GM12892 (cell line): ENCODE measurements at regions not wholly inside any gene's neighbourhood (a gene's known extent, or its start where the extent isn't known, plus 50 kb on each side); places are given as distances from the start of the nearest gene placed in this dataset.
"Not testable (repeated sequence)": the region's sequence is repeated elsewhere in the genome, so short reads cannot be mapped to it uniquely, and the experiment has no call there.

Source experiments
- DNase-seq: peaks from one replicate; pipeline ENCODE4 v3.0.0; 2011; ENCODE audit not compliant: insufficient read length
- FAIRE-seq: peaks from 2 replicates; lab custom pipeline; 2011; peaks lifted over from hg19 to GRCh38; lab: Jason Lieb, UNC
- POLR2A ChIP-seq: IDR thresholded peaks from 2 replicates; pipeline ENCODE4 v1.6.1; 2011; ENCODE audit warnings: low read depth, low read length, control low read depth
- POLR2AphosphoS5 ChIP-seq: IDR thresholded peaks from 2 replicates; pipeline ENCODE4 v1.6.1; 2011; ENCODE audit warnings: low read depth, low read length, control low read depth
- TAF1 ChIP-seq: IDR thresholded peaks from 2 replicates; pipeline ENCODE4 v1.6.1; 2011; ENCODE audit warnings: low read depth, mild to moderate bottlenecking, control low read depth, low read length, borderline replicate concordance

DNA sequence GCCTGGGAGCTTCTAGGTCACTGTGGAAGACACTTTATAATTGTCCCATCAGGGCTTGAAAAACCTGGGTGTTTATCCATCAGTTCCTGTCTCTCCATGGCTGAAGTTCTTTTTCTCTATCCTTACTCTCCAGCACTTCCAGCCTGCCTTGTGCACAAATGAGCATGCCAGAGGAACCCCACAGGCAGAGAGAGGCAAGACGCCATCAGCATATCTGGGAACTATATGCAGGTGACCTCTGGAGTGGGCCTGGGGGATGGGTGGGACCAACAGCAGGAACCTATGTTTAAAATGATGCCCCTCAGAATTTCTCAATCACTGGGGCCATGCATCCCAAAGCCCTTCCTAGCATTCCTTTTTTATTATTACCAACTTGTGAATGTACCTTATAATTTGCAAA is 156.2 kb upstream of the PARD3B start:
- FAIRE-seq (no peak), DNase-seq (no peak)
- TF ChIP-seq TAF1: no peak
- TF ChIP-seq POLR2A: no peak
- no peak for TF ChIP-seq POLR2AphosphoS5

DNA sequence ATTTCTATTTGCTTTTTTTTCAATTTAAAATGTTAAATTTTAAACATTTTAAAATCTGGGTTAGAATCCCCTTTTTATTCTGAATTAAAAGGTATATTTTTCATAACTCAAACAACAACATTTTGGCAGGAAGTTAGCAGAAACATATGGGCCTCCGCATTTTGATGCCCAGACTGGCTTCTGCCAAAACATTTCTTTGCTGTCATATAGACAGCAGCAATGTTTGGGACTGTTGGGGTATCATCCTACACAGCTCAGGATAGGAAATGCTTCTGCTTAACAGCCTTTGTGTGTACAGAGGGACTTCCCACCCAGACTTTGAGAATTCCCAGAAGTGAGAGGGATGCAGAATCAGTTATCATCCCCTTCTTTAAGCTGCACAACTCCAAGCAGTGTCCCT is 155.4 kb upstream of the PARD3B start:
- no peak for DNase-seq
- TF ChIP-seq POLR2AphosphoS5 (no peak), POLR2A (no peak), TAF1 (no peak)
- no peak for FAIRE-seq

DNA sequence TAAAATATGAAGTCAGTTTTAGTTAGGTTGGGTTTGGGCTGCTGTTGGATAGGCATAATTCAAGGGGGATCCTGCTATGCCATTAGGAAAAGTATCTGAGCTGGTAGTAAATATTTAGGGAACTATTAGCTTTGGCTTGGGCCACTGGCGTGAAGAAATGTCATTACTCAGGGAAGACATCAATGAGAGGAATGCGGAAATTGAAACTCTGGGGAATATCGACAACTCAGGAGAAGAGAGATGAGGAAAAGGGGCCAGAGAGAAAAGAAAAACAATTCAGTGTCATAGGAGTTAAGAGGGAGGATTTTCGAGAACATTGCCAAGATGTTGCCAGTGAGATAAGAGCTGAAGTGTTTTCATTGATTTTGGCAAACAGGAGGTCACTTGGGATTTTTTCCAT is 149.7 kb upstream of the PARD3B start:
- TF ChIP-seq POLR2A: no peak
- no peak for TF ChIP-seq POLR2AphosphoS5
- TF ChIP-seq TAF1: no peak
- FAIRE-seq (no peak), DNase-seq (no peak)

DNA sequence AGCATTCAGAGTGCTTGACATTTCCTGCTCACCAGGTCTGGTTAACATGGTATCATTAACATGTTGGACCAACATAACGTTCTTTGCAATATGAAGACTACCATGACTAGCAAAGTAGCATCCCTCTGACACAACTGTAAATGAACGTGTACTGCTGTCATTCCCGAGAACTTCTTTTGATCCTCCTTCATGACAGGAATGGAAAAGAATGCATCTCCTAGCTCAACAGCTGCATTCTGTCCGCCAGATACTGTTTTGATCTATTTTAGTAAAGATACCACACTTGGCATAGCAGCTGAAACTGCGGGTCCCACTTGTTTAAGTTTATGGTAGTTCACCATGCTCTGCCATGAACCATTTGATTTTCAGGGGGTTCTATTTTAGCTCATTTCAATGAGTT is 144.2 kb upstream of the PARD3B start:
- no peak for FAIRE-seq
- no peak for DNase-seq
- TF ChIP-seq POLR2A: no peak

DNA sequence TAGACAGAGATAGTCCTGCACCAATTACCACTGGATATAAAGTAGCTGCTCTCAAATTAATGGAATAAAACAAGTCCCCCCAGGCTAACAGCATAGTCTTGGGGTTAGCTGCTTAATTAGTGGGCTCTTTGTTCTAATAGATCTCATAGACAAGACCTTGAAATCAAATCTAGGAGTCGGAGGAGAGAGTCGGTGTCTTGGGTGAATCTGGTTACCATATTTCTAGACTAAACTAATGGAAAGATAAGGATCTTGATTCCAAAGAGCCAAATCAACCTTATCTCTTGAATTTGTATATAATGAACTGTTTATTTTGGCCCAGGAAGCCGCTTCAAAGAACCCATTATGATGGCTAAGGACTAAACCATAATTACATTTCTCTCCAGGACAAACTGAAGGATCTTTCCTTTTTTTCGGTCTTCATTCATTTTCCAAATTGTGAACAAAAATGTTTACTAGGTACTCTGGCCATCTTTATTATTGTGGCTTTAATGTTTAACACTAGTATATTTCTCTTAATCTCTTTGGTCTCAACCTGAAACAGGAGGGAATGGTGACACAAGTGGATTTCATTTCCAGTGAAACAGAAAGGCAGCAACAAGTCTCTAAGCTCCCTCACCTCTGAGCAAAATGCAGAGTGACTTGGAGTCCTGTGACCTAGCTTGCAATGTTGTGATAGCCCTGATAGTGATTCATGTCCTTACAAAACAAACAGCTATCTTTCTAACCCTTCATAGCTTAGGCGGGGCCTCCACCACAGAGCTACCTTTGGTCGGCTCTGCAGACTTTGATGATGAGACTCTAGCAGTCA is 137.9 kb upstream of the PARD3B start:
- no peak for DNase-seq
- TF ChIP-seq POLR2AphosphoS5: no peak
- no peak for TF ChIP-seq TAF1
- TF ChIP-seq POLR2A: no peak
- FAIRE-seq: no peak

DNA sequence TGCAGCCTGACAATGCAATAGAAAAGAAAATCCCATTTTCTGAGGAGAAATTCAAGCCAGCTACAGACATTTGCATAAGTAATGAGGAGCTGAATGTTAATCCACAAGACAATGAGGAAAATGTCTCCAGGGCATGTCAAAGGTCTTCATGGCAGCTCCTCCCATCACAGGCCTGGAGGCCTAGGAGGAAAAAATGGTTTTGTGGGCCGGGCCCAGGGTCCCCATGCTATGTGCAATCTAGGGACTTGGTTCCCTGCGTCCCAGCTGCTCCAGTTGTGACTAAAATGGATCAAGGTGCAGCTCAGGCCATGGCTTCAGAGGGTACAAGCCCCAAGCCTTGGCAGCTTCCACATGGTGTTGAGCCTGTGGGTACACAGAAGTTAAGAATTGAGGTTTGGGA is 132.5 kb upstream of the PARD3B start:
- not testable (repeated sequence) for FAIRE-seq, DNase-seq

DNA sequence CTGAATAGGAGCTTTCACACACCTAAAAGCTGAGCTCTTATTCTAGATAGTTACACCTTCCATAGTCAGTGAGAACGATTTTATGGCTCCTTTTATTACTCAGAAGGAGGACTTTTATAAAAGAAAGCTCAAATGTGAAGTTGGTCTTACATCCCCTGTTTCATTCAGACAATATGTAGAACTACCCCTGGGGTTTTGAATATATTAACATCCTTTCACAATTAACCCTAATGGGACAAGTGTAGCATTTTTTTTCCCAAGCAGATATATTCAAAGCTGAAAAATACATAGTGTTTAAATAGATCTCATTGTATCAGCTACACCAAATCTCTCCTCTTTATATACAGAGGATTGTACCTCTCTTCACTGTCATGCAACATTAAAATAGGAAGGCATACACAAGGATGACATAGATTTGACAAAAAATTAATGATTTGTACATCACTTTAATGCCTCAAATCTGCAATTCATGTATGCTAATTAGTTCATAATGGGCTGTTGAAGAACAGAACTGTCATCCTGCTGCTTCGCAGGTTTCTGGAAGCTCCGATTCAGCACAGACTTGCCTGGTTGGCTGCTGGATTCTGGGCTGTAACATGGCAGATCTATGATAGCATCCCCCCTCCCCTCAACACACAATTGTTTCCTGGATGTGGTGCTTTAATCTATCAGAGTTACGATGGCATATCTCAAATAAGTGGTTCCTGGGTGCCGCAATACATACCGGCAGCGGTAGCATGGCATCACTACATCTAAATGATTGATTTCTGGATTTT is 129.7 kb upstream of the PARD3B start:
- DNase-seq (no peak), FAIRE-seq (no peak)

DNA sequence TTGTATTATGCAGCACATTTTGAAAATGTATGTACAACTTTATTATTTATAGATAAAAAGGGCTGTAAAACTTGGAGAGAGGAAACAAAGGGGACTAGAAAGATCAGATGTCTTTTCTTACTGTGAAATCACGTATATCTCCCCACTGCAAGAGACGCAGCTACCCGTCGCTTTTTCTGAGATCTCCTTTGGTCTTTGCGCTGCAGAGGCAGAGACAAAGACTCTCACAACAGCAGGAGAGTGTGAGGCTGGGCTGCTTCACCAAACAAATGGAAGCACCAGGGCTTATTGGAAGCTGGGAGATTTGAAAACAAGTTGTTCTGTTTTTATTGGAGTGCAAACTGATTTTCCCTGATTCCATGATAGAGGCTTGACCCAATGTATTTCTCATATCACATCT is 129.0 kb upstream of the PARD3B start:
- DNase-seq (no peak), FAIRE-seq (no peak)
- no peak for TF ChIP-seq POLR2AphosphoS5
- TF ChIP-seq POLR2A: no peak
- TF ChIP-seq TAF1: no peak

More for the DNA sequence above, 129.7 kb upstream of the PARD3B start:
- TF ChIP-seq TAF1 (no peak), POLR2AphosphoS5 (no peak), POLR2A (no peak)

DNA sequence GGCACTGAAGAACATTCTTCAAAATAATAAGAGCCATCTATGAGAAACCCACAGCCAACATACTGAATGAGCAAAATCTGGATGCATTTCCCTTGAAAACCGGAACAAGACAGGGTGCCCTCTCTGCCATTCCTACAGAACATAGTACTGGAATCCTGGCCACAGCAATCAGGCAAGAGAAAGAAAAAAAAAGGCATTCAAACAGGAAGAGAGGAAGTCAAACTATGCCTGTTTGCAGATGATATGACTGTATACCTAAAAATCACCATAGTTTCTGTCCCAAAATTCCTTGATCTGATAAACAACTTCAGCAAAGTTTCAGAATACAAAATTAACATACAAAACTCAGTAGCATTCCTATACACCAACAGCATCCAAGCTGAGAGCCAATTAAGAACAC is 119.5 kb upstream of the PARD3B start:
- DNase-seq (no peak), FAIRE-seq (no peak)
- TF ChIP-seq POLR2AphosphoS5: no peak
- TF ChIP-seq TAF1: no peak
- no peak for TF ChIP-seq POLR2A

DNA sequence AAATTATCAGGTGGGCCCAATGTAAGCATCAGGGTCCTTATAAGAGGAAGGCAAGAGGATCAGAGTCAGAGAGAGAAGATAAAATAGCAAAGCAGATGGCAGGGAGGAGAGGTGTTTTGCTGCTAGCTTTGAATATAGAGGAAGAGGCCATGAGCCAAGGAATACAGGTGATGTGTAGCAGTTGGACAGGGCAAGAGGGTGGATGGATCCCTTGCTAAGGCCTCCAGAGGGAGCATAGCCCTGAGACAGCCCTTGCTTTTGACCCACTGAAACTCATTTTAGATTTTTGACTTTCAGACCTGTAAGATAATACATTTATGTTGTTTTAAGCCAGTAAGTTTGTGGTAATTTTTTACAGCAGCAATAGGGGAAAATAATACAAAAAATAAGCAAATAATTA is 116.6 kb upstream of the PARD3B start:
- DNase-seq: no peak
- TF ChIP-seq POLR2A (no peak), TAF1 (no peak), POLR2AphosphoS5 (no peak)
- FAIRE-seq: no peak

DNA sequence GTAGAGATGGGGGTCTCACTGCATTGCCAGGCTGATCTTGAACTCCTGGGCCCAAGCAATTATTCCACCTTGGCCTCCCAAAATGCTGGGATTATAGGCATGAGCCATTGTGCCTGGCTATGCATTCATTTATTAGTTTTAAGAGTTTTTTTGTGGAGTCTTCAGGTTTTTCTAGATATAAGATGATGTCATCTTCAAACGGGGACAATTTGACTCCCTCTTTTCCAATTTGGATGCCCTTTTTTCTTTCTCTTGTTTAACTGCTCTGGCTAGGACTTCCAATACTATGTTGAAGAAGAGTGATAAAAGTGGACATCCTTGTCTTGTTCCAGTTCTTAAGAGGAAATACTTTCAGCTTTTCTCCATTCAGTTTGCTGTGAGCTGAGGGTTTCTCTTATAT is 113.7 kb upstream of the PARD3B start:
- TF ChIP-seq TAF1: no peak
- no peak for TF ChIP-seq POLR2AphosphoS5
- TF ChIP-seq POLR2A: no peak
- FAIRE-seq (no peak), DNase-seq (no peak)

DNA sequence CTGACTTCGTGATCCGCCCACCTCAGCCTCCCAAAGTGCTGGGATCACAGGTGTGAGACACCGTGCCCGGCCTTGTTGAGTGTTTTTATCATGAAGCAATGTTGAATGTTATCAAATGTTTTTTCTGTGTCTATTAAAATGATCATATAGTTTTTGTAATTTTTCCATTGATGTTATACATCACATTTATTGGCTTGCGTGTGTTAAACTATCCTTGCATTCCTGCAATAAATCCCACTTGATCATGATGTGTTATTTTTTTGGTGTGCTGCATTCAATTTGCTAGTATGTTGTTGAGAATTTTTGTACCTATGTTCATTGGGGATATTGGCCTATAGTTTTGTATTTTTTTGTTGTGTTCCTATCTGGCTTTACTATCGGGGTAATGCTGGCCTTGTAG is 113.1 kb upstream of the PARD3B start:
- FAIRE-seq: no peak
- no peak for TF ChIP-seq POLR2AphosphoS5
- TF ChIP-seq POLR2A: no peak
- no peak for TF ChIP-seq TAF1
- no peak for DNase-seq
